Liver (tissue), 8 donors: ENCODE measurements at regions not wholly inside any gene's neighbourhood (a gene's known extent, or its start where the extent isn't known, plus 50 kb on each side); places are given as distances from the start of the nearest gene placed in this dataset.

Source experiments
- DNase-seq: peaks from one replicate; pipeline ENCODE4 v3.0.0-alpha.2; 2017; ENCODE audit warnings: low spot score
- H3K27ac ChIP-seq, 2 donors: one replicate each; pipeline ENCODE4 v1.7.0; 2013; ENCODE audit warnings: inconsistent platforms in 2 of 2, low read length in 2 of 2, control low read depth in 1 of 2, low read depth in 1 of 2, mild to moderate bottlenecking in 1 of 2
- H3K27me3 ChIP-seq, 4 donors: one replicate each; pipeline versions ENCODE4 v1.6.1 to v1.7.0; 2013; ENCODE audit warnings: low read length in 3 of 4, inconsistent platforms in 1 of 4, mild to moderate bottlenecking in 1 of 4, moderate library complexity in 1 of 4; ENCODE audit not compliant: control insufficient read depth in 4 of 4, insufficient read depth in 4 of 4
- H3K36me3 ChIP-seq, 4 donors: one replicate each; pipeline versions ENCODE4 v1.6.1 to v1.7.0; 2013; ENCODE audit warnings: low read length in 3 of 4, mild to moderate bottlenecking in 3 of 4, low read depth in 1 of 4, moderate library complexity in 1 of 4; ENCODE audit not compliant: control insufficient read depth in 4 of 4, insufficient read depth in 3 of 4
- H3K4me1 ChIP-seq, 4 donors: one replicate each; pipeline versions ENCODE4 v1.6.1 to v1.7.0; 2013; ENCODE audit warnings: low read length in 3 of 4, mild to moderate bottlenecking in 3 of 4, moderate library complexity in 1 of 4; ENCODE audit not compliant: control insufficient read depth in 4 of 4, insufficient read depth in 4 of 4
- H3K4me3 ChIP-seq, 3 donors: one replicate each; pipeline versions ENCODE4 v1.6.1 to v1.7.0; 2013; ENCODE audit warnings: low read length in 3 of 3, control low read depth in 1 of 3, low read depth in 1 of 3, mild to moderate bottlenecking in 1 of 3
- H3K9ac ChIP-seq, 2 donors: one replicate each; pipeline ENCODE4 v1.7.0; 2013; ENCODE audit warnings: low read length in 2 of 2, mild to moderate bottlenecking in 2 of 2, moderate library complexity in 2 of 2, control low read depth in 1 of 2, low read depth in 1 of 2
- H3K9me3 ChIP-seq, 4 donors: one replicate each; pipeline versions ENCODE4 v1.6.1 to v1.7.0; 2013; ENCODE audit warnings: low read length in 3 of 4; ENCODE audit not compliant: control insufficient read depth in 4 of 4
- ATF3 ChIP-seq: IDR thresholded peaks from 2 replicates; pipeline ENCODE4 v1.6.1; 2016; ENCODE audit warnings: antibody characterized with exemption
- CTCF ChIP-seq: fragments of 150-350 bp; IDR thresholded peaks from 2 replicates; pipeline ENCODE4 v1.5.1; 2017; ENCODE audit warnings: improper control_type of control experiment, low read depth, low read length; ENCODE audit not compliant: missing input control
- EGR1 ChIP-seq, 2 donors: IDR thresholded peaks; 2 replicates each; pipeline ENCODE4 v1.6.1; 2016 to 2018; ENCODE audit warnings: antibody characterized with exemption in 2 of 2, low read depth in 2 of 2
- FOXA2 ChIP-seq: IDR thresholded peaks from 2 replicates; pipeline ENCODE4 v1.6.1; 2016; ENCODE audit warnings: antibody characterized with exemption
- GABPA ChIP-seq, 2 donors: IDR thresholded peaks in 1 of 2; conservative IDR thresholded peaks in 1 of 2; 2 replicates each; pipeline ENCODE4 v1.6.1; 2016; ENCODE audit warnings: antibody characterized with exemption in 2 of 2, mild to moderate bottlenecking in 1 of 2, moderate library complexity in 1 of 2
- HNF4A ChIP-seq, 2 donors: conservative IDR thresholded peaks; 2 replicates each; pipeline ENCODE4 v1.6.1; 2016; ENCODE audit warnings: antibody characterized with exemption in 2 of 2, mild to moderate bottlenecking in 2 of 2
- JUND ChIP-seq, 2 donors: IDR thresholded peaks; 2 replicates each; pipeline ENCODE4 v1.6.1; 2016; ENCODE audit warnings: antibody characterized with exemption in 2 of 2
- MAX ChIP-seq: IDR thresholded peaks from 2 replicates; pipeline ENCODE4 v1.6.1; 2016; ENCODE audit warnings: antibody characterized with exemption
- NR2F2 ChIP-seq: IDR thresholded peaks from 2 replicates; pipeline ENCODE4 v1.6.1; 2016; ENCODE audit warnings: antibody characterized with exemption
- RAD21 ChIP-seq, 2 donors: IDR thresholded peaks; 2 replicates each; pipeline ENCODE4 v1.6.1; 2016; ENCODE audit warnings: antibody characterized with exemption in 2 of 2, mild to moderate bottlenecking in 2 of 2
- REST ChIP-seq: IDR thresholded peaks from 2 replicates; pipeline ENCODE4 v1.6.1; 2016; ENCODE audit warnings: antibody characterized with exemption, mild to moderate bottlenecking
- RXRA ChIP-seq, 2 donors: IDR thresholded peaks; 2 replicates each; pipeline ENCODE4 v1.6.1; 2017 to 2018; ENCODE audit warnings: antibody characterized with exemption in 2 of 2, mild to moderate bottlenecking in 1 of 2
- SP1 ChIP-seq: IDR thresholded peaks from 2 replicates; pipeline ENCODE4 v1.6.1; 2018; ENCODE audit warnings: antibody characterized with exemption, mild to moderate bottlenecking
- TAF1 ChIP-seq: conservative IDR thresholded peaks from 2 replicates; pipeline ENCODE4 v1.6.1; 2016; ENCODE audit warnings: antibody characterized with exemption, mild to moderate bottlenecking
- YY1 ChIP-seq: IDR thresholded peaks from 2 replicates; pipeline ENCODE4 v1.6.1; 2016; ENCODE audit warnings: antibody characterized with exemption, mild to moderate bottlenecking
- WGBS: extraction: QIAGEN DNeasy Blood & Tissue Kit; methylation state at CpG from one replicate; pipeline ENCODE4 v1.1.7; 2013; 5-methylcytosine and 5-hydroxymethylcytosine counted together
- donor health status: healthy.
- donor health status: healthy.
- donor health status: healthy.
- donor health status: healthy.
- donor health status: healthy.

GRCh38 chr7:138324941-138325340, 135.1 kb upstream of the TRIM24 start:
- no peak for DNase-seq
- Histone ChIP-seq H3K4me1 (no peaks in the 10 kb centered on the region), H3K36me3 (no peaks in the 10 kb centered on the region), H3K4me3 (no peak overlapping the region), H3K27ac (no peak overlapping the region), H3K9ac (no peak overlapping the region), H3K27me3 (no peaks in the 10 kb centered on the region), H3K9me3 (peaks cover 3 to 12% (median 5%) of the 10 kb centered on the region in 4 donors)
- WGBS, result 88% methylated on average over 6 of the region's 6 CpGs
- TF ChIP-seq TAF1 (no peak), CTCF (no peak)

GRCh38 chr7:138325434-138325833, 134.6 kb upstream of the TRIM24 start:
- DNase-seq, result no peak
- H3K36me3 ChIP-seq, result no peaks in the 10 kb centered on the region
- no peak for TF ChIP-seq GABPA (IDR thresholded peaks at IDR 0.05 in 1 of 2, conservative IDR thresholded peaks at IDR 0.05 in 1 of 2)
- TF ChIP-seq REST, result no peak
- H3K4me1 ChIP-seq, result no peaks in the 10 kb centered on the region
- 82% methylated on average over 4 of the region's 4 CpGs for WGBS
- no peak overlapping the region for H3K27ac ChIP-seq
- H3K27me3 ChIP-seq, result no peaks in the 10 kb centered on the region
- H3K4me3 ChIP-seq, result no peak overlapping the region
- H3K9me3 ChIP-seq, result peaks cover 3 to 12% (median 5%) of the 10 kb centered on the region in 4 donors
- H3K9ac ChIP-seq, result no peak overlapping the region

GRCh38 chr7:138328215-138328614, 131.8 kb upstream of the TRIM24 start:
- no peak overlapping the region for H3K27ac ChIP-seq
- WGBS, result 93% methylated on average over 2 of the region's 2 CpGs
- H3K4me3 ChIP-seq, result peak overlapping the region in 1 of 3 donors; percentile 63
- H3K9me3 ChIP-seq, result peaks cover 5 to 12% (median 7%) of the 10 kb centered on the region in 4 donors
- H3K9ac ChIP-seq, result no peak overlapping the region
- H3K27me3 ChIP-seq, result no peaks in the 10 kb centered on the region
- H3K36me3 ChIP-seq, result no peaks in the 10 kb centered on the region
- H3K4me1 ChIP-seq, result no peaks in the 10 kb centered on the region
- DNase-seq, result no peak
- no peak for TF ChIP-seq MAX
- no peak for TF ChIP-seq JUND (IDR thresholded peaks at IDR 0.05)
- TF ChIP-seq TAF1, result no peak
- TF ChIP-seq RXRA (IDR thresholded peaks at IDR 0.05), result no peak
- no peak for TF ChIP-seq CTCF
- TF ChIP-seq NR2F2, result no peak
- no peak for TF ChIP-seq RAD21 (IDR thresholded peaks at IDR 0.05)
- TF ChIP-seq EGR1 (IDR thresholded peaks at IDR 0.05; ENCODE audit: low read depth in 2 of 2), result no peak
- no peak for TF ChIP-seq SP1
- TF ChIP-seq ATF3, result no peak
- no peak for TF ChIP-seq FOXA2
- TF ChIP-seq HNF4A (conservative IDR thresholded peaks at IDR 0.05), result no peak
- TF ChIP-seq YY1, result no peak
- TF ChIP-seq REST, result no peak
